ENCODE measurements at regions not wholly inside any gene's neighbourhood (a gene's known extent, or its start where the extent isn't known, plus 50 kb on each side); places are given as distances from the start of the nearest gene placed in this dataset.

DNA sequence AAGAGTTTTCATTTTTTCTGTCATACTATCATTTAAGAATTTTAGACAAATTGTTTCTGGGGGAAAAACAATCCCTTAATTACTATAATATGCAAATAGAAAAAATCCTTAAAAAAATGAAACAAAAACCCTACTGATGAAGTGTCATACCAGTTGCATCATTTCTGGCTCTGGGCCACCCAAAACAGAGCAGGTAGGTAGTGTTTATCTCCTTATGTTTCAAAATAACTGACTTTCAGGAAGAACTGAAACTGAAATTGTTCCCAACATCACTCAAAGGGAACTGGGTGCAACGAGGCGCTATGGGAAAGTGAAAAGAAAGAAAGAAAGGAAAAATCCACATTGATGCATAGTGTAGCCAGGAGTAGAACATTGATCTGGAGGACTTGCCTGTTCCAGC, 653.1 kb upstream of the SOX9 start:
- Histone ChIP-seq H3K9me3 (no peaks in the 10 kb centered on the region), H3K4me3 (no peak overlapping the region), H3K36me3 (no peaks in the 10 kb centered on the region), H3K27ac (no peak overlapping the region), H3K4me1 (no peaks in the 10 kb centered on the region), H3K27me3 (peaks cover 0 to 3% of the 10 kb centered on the region in 2 donors)
- no peak for DNase-seq
- TF ChIP-seq POLR2A (IDR thresholded peaks at IDR 0.05) = no peak
- TF ChIP-seq, protein P1, sequence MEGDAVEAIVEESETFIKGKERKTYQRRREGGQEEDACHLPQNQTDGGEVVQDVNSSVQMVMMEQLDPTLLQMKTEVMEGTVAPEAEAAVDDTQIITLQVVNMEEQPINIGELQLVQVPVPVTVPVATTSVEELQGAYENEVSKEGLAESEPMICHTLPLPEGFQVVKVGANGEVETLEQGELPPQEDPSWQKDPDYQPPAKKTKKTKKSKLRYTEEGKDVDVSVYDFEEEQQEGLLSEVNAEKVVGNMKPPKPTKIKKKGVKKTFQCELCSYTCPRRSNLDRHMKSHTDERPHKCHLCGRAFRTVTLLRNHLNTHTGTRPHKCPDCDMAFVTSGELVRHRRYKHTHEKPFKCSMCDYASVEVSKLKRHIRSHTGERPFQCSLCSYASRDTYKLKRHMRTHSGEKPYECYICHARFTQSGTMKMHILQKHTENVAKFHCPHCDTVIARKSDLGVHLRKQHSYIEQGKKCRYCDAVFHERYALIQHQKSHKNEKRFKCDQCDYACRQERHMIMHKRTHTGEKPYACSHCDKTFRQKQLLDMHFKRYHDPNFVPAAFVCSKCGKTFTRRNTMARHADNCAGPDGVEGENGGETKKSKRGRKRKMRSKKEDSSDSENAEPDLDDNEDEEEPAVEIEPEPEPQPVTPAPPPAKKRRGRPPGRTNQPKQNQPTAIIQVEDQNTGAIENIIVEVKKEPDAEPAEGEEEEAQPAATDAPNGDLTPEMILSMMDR (IDR thresholded peaks at IDR 0.05) = no peak
- intact Hi-C loops (cut with DNase I; ENCODE audit: low total_unique reads) = no loop called here

GRCh38 chr17:71470062-71470461, 650.8 kb upstream of the SOX9 start:
- DNase-seq = no peak
- Histone ChIP-seq H3K27ac (no peak overlapping the region), H3K4me3 (no peak overlapping the region), H3K4me1 (no peaks in the 10 kb centered on the region), H3K36me3 (no peaks in the 10 kb centered on the region), H3K27me3 (no peaks in the 10 kb centered on the region), H3K9me3 (no peaks in the 10 kb centered on the region)
- intact Hi-C loops (cut with DNase I; ENCODE audit: low total_unique reads) = no loop called here
- TF ChIP-seq, protein P1 (IDR thresholded peaks at IDR 0.05) = no peak
- TF ChIP-seq POLR2A (IDR thresholded peaks at IDR 0.05) = no peak

DNA sequence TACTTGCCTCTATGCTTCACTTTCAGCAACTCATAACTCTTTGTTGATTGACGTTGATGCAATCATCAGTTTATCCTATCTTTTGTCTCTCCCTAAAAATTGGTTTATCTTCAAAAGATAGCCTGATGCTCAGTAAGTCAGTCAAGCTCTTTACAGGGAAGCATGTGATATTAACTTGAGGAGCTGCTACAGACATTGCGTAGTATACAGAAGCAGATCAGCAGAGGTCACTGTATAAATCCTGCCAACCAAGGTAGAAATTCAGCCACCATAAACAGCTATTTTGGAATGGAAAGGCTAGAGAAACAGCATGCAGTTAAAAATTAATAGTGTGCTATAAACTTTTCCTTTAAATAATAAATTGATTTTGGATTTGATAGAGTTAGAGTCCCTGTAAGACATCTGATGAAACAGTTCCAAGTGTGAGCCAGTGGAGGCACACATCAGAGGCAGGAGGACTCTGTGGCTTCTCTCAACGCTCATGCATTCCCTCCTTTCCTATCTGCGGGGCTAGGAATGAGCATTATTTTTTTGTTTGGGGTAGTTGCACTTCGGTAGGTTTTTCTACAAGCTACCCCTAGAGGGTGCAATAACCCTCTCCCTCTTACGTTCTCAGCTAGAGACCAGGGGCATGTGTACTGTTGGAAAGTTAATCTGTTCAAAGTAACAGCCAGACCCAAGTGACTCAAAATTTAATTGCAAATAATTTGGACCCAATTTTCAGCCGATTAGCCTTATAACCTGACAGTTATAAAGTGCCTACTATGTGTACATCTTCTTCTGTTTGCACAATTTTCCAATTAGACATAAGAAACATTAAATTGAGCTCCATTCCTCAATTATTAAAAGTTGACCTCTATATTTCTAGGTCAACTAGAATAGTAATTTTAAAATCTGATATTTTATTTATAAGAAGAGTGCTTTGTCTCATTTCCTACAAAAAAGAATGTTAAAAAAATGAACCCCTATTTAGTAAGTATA, 647.7 kb upstream of the SOX9 start:
- TF ChIP-seq POLR2A (IDR thresholded peaks at IDR 0.05) = no peak
- TF ChIP-seq, protein P1 (IDR thresholded peaks at IDR 0.05) = no peak
- intact Hi-C loops (cut with DNase I; ENCODE audit: low total_unique reads) = no loop called here
- H3K36me3 ChIP-seq = no peaks in the 10 kb centered on the region
- no peaks in the 10 kb centered on the region for H3K27me3 ChIP-seq
- no peaks in the 10 kb centered on the region for H3K4me1 ChIP-seq
- no peak for DNase-seq
- H3K27ac ChIP-seq = no peak overlapping the region
- H3K9me3 ChIP-seq = no peaks in the 10 kb centered on the region
- H3K4me3 ChIP-seq = no peak overlapping the region

DNA sequence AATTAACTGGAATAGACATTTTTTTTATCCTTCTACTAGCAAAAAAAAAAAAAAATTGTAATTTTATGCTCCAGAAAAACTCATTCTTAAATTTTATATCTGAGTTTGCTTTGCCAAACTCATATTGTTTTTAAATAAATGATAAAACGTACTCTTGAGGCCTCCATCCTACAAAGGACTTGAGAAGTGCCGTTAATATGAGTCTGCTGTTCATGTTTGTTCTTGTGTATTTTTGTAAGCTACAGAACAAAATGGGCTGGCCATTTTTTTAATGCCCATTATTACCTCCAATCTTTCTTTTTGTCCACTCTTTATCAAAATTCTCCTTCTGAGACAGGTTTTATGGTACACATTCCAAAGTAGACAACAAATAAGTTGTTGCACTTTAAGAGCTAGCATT, 643.5 kb upstream of the SOX9 start:
- no peaks in the 10 kb centered on the region for H3K4me1 ChIP-seq
- no peak for DNase-seq
- no peak for TF ChIP-seq POLR2A (IDR thresholded peaks at IDR 0.05)
- TF ChIP-seq, protein P1 (IDR thresholded peaks at IDR 0.05) = no peak
- no peaks in the 10 kb centered on the region for H3K27me3 ChIP-seq
- no peaks in the 10 kb centered on the region for H3K9me3 ChIP-seq
- no peak overlapping the region for H3K27ac ChIP-seq
- no peak overlapping the region for H3K4me3 ChIP-seq
- intact Hi-C loops (cut with DNase I; ENCODE audit: low total_unique reads) = no loop called here
- H3K36me3 ChIP-seq = no peaks in the 10 kb centered on the region

GRCh38 chr17:71480099-71480498, 640.7 kb upstream of the SOX9 start:
- no peak for DNase-seq
- Histone ChIP-seq H3K4me3 (no peak overlapping the region), H3K27ac (no peak overlapping the region), H3K27me3 (no peaks in the 10 kb centered on the region), H3K36me3 (no peaks in the 10 kb centered on the region), H3K9me3 (no peaks in the 10 kb centered on the region), H3K4me1 (no peaks in the 10 kb centered on the region)
- intact Hi-C loops (cut with DNase I; ENCODE audit: low total_unique reads) = no loop called here
- TF ChIP-seq, protein P1 (IDR thresholded peaks at IDR 0.05) = no peak
- no peak for TF ChIP-seq POLR2A (IDR thresholded peaks at IDR 0.05)

All from uterus (tissue), 3 donors.